Left colon (tissue), 2 donors: ENCODE measurements at regions not wholly inside any gene's neighbourhood (a gene's known extent, or its start where the extent isn't known, plus 50 kb on each side); places are given as distances from the start of the nearest gene placed in this dataset.
A peak's percentile ranks its signal among the peaks of the same experiment; 100 is the strongest.

Experiments
- ATAC-seq: fragments of 200-7000 bp; cut with Tn5 transposase; one replicate; pipeline ENCODE4 v1.9.1; 2020; ENCODE audit warnings: mild to moderate bottlenecking, moderate library complexity
- DNase-seq, 2 donors: peaks; one replicate each; pipeline ENCODE4 v3.0.0-alpha.2; 2020
- intact Hi-C, 2 donors: fragments of 100-400 bp; cut with DNase I in 1 of 2; cut with micrococcal nuclease in 1 of 2; formaldehyde crosslinking; loops; one replicate each; pipeline versions ENCODE4 v1.11.2 to v1.14.0; 2022; cut with DNase I, micrococcal nuclease
- donor health status: DM: no; HTN: no; CAD: no.
- donor health status: DM: yes; HTN: yes; CAD: no.

DNA sequence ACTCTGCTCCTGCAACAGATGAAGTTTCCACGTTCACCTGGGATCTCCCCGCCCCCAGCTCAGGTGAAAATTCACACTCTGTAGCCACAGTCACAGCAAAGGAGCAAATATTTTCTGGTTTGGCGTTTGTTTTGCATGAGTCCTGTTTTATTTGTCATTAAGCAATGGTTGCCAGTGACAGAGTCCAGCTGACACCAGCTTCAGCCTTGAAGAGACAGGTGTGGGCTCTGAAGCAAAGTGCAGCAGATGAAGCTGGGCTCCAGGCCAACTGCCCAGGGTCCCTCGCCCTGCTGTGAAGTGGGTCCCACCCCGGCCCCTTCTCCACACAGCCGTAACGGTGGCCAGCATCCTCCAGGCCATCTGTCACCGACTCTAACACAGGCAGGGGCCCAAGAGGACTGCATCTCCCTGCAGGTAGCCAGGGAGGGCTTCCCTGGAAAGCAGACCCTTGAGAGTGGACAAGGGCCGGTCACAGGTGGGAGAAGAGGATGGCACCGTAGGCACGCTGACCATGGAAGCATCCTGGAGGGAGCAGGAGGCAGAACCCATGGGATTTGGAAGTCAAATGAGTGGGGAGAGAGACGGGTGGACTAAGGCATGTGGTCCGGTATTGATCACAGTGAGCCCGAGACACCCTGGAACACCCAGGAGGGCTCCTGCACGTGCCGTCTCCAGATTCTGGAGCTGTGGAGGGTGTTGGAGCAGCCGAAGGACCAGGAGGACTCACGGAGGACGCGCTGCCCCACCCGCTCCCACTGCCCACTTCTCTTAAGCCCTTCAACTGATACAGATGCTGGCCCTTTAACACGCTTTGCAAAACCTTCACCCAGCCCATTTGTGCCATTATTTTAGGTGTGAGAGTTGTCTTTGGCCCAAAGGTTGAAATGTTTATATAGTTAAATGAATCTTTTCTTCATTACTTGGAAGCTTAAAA is 294.5 kb downstream of the BRD1 start:
- intact Hi-C loops = no loop called here
- ATAC-seq (no peak), DNase-seq (peak in 1 of 2 donors; percentile 8)

DNA sequence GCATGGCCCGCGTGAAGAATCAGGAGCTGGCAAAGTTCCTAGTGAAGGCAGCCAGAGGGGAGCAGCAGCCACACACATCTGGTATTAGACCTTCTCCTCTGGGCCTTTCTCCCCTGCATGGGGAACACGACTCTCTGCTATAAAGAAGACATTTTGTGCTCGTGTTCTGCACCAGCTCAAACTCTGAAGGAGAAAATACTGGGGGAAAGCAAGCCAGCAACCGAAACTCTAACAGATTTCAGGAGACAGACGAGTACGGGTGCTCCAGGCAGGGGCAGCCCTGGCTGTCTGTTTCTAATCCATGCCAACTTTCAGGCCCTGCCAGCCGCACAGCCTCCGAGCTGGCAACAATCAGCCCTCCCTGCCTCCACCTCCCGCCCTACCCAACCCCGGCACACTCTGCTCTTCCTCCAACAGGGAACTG is 296.3 kb downstream of the BRD1 start:
- DNase-seq (no peak), ATAC-seq (no peak)
- intact Hi-C loops = no loop called here

DNA sequence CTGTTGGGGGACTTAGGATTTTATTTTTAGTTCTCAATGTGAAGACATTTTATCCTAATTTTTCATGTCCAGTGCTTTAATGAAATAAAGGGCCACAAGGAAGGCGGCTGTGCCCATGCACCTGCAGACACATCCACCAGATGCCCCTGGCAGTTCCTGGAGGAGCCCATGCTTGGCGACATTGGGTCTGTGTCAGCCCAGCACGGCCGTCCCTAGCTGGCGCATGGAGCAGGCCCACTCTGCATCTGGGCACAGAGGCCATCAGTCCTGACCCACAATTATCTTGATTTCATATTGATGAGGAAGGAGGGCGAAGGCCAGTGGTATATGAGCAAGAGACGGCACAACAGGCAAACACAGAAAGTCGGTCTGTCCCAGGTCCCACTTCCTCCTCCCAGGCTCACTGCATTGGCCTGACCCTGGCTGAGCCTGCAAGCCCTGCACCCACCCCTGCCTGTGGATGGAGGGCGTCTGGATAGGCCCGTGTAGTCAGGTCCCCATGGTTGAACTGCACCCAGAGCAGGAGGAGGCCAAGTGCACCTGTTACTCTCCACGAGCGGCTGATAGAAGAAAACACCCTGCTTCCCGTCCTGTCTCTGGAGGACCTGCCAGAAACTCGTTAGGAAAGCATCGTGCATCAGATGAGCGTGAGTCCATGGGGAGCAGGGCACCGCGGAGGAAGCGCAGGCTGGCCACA is 296.9 kb downstream of the BRD1 start:
- DNase-seq = no peak
- intact Hi-C loops = no loop called here
- ATAC-seq = no peak

GRCh38 chr22:49528420-49528720 is 299.3 kb downstream of the BRD1 start:
- DNase-seq (no peak), ATAC-seq (no peak)
- intact Hi-C loops = no loop called here

- intact Hi-C loops = no loop called here
- ATAC-seq (no peak), DNase-seq (no peak)
Observed at GRCh38 chr22:49527611-49528419, 299.9 kb downstream of the BRD1 start.

DNA sequence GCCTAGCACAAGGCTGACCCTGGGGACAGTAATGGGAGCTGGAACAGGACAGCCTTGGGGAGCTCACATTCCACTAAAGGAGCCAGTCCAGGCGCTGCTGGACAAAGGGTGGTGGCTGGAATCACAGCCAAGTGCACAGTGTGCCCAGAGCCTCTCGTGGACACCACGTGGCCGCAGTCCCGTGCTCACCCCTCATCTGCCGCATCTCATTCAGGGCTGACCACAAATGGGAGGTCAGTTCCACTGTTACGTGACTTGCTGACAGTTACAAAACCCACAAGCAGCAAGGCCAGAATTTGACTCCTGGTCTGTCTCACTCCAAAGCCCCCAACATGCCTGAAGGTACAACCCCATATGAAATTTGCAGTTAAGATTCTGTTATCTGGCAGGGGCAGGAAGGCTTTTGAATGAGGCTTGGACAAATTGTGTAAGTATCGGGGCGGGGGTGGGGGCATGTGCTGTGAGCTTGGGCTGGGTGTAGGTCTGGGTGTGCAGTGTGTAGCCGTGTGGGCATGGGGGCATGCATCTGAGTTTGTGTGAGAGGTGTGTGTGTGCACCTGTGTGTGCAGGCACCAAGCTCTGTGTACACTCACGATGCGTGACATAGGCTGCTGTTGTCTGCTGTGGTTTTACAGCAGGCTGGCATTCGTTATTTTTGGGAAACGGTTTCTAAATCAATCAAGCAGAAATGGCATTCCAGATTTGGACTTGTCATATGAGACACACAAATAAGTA is 301.7 kb downstream of the BRD1 start:
- no peak for DNase-seq
- intact Hi-C loops = no loop called here
- ATAC-seq = no peak

DNA sequence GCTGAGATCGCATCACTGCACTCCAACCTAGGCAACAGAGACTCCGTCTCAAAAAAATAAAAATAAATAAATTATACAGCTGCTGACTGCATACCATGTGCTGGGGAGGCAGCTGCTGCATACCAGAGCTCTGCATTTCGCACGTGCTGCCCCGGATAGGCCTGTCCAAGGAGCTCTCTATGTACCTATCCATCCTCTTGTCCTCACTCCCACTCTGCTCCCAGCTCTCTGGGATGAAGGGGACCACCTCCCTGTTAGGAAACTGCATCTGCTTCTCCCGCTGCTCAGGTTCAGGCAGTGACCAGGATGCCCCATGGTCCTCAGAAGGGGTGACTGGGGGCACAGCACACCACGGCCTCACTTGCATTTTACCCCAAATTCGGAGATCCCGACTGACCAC is 302.3 kb downstream of the BRD1 start:
- no peak for DNase-seq
- ATAC-seq = no peak
- intact Hi-C loops = no loop called here

- ATAC-seq (no peak), DNase-seq (no peak)
- intact Hi-C loops = no loop called here
Observed at GRCh38 chr22:49524362-49524761, 303.3 kb downstream of the BRD1 start.

GRCh38 chr22:49523374-49524008 is 304.2 kb downstream of the BRD1 start:
- ATAC-seq = no peak
- intact Hi-C loops = no loop called here
- no peak for DNase-seq

DNA sequence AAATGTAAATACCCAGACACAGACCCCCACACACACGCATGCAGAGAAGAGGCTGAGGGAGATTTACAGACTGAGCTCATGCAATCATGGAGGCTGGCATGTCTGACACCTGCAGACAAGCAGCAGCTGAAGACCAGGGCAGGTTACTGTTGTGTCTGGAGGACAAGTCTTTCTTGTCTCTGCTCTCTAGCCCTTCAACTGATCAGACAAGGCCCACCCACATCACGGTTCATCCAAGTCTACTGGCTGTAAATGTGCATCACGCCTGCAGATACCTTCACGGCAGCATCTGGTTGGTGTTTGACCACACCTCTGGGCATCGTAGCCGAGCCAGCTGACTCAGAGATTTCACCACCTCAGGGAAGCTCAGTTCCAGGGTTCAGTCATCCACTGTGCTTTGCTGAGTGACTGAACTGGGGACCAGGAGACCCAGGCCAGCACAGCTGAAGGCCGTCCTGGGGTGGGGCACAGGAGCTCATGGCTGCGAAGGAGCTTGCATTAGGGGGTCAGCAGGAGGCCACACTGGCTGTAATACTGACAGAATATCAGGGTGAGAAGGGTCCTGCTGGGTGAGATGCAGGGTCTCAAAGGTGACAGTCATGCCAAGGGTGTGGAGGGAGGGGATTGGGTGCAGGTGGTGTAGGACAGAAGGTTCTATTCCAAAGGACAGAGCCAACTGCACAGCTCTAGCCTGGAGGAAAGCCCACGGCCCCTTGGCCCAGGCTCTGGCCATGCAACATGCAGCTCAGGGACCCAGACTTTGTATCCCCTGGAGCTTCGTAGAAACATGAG is 304.9 kb downstream of the BRD1 start:
- DNase-seq (no peak), ATAC-seq (no peak)
- intact Hi-C loops = no loop called here

GRCh38 chr22:49521787-49522224 is 305.9 kb downstream of the BRD1 start:
- ATAC-seq (no peak), DNase-seq (no peak)

GRCh38 chr22:49519117-49519737 is 308.4 kb downstream of the BRD1 start:
- intact Hi-C loops = no loop called here
- ATAC-seq = no peak

More at GRCh38 chr22:49521787-49522224, 305.9 kb downstream of the BRD1 start:
- intact Hi-C loops = no loop called here

GRCh38 chr22:49518436-49518970 is 309.2 kb downstream of the BRD1 start:
- ATAC-seq (no peak), DNase-seq (no peak)
- intact Hi-C loops = no loop called here

More at GRCh38 chr22:49519117-49519737, 308.4 kb downstream of the BRD1 start:
- DNase-seq = no peak

- ATAC-seq (no peak), DNase-seq (no peak)
- intact Hi-C loops = no loop called here
Observed at GRCh38 chr22:49517667-49518185, 309.9 kb downstream of the BRD1 start.

- ATAC-seq (no peak), DNase-seq (no peak)
- intact Hi-C loops = no loop called here
Observed at GRCh38 chr22:49517211-49517610, 310.5 kb downstream of the BRD1 start.

GRCh38 chr22:49515475-49515874 is 312.2 kb downstream of the BRD1 start:
- ATAC-seq (no peak), DNase-seq (no peak)
- intact Hi-C loops = no loop called here

DNA sequence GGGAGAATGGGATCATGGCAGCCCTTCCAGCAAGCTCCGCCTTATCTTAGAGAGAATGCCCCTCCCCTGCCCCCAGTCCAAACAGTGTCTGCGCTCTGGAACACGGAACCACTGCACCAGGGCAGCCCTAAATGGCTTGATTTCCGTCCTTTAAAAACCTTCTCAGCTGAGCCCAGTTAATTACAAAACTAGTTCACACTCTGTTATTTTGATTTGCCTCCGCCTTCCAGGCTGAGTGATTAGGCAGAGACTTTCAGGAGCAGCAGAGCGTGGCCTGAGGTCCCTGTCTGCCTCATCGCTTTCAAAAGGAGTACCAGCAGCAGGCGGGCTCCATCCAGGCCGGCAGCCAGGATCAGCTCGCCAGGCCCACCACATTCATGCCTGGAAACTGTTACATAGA is 313.0 kb downstream of the BRD1 start:
- ATAC-seq (no peak), DNase-seq (no peak)
- intact Hi-C loops = no loop called here
